Epithelial cell of esophagus (primary cell): ENCODE measurements at regions not wholly inside any gene's neighbourhood (a gene's known extent, or its start where the extent isn't known, plus 50 kb on each side); places are given as distances from the start of the nearest gene placed in this dataset.
A peak's percentile ranks its signal among the peaks of the same experiment; 100 is the strongest.

Experiments used
- DNase-seq: peaks from one replicate; pipeline ENCODE4 v3.0.0; 2010; ENCODE audit warnings: low read depth
- H3K4me3 ChIP-seq: 2 replicates; pipeline ENCODE4 v1.5.1; 2011; ENCODE audit warnings: mild to moderate bottlenecking, low read length, control low read depth
- CTCF ChIP-seq: IDR thresholded peaks from 2 replicates; pipeline ENCODE4 v1.5.1; 2011; ENCODE audit warnings: low read depth, mild to moderate bottlenecking, low read length, control low read depth, inconsistent platforms; ENCODE audit not compliant: insufficient read depth; ENCODE audit errors: missing control alignments

- TF ChIP-seq CTCF: no peak
- peak; percentile 32 for DNase-seq
- H3K4me3 ChIP-seq: no peak overlapping the region
Measured at GRCh38 chr4:144360146-144360793, 219.8 kb upstream of the GYPA start.

- TF ChIP-seq CTCF: no peak
- DNase-seq: no peak
- H3K4me3 ChIP-seq: no peak overlapping the region
Measured at GRCh38 chr4:144362366-144362765, 221.8 kb upstream of the GYPA start.

- H3K4me3 ChIP-seq: no peak overlapping the region
- DNase-seq: no peak
- no peak for TF ChIP-seq CTCF
Measured at GRCh38 chr4:144363890-144364289, 223.4 kb upstream of the GYPA start.

GRCh38 chr4:144366425-144366824, 225.9 kb upstream of the GYPA start:
- TF ChIP-seq CTCF: no peak
- H3K4me3 ChIP-seq: no peak overlapping the region
- DNase-seq: no peak

GRCh38 chr4:144371485-144371884, 231.0 kb upstream of the GYPA start:
- DNase-seq: no peak
- no peak overlapping the region for H3K4me3 ChIP-seq
- TF ChIP-seq CTCF: no peak

- no peak for DNase-seq
- no peak for TF ChIP-seq CTCF
- no peak overlapping the region for H3K4me3 ChIP-seq
Measured at GRCh38 chr4:144374065-144374464, 233.5 kb upstream of the GYPA start.

- no peak for DNase-seq
- TF ChIP-seq CTCF: no peak
- no peak overlapping the region for H3K4me3 ChIP-seq
Measured at GRCh38 chr4:144376866-144377265, 236.3 kb upstream of the GYPA start.
